Keratinocyte (primary cell): ENCODE measurements at regions not wholly inside any gene's neighbourhood (a gene's known extent, or its start where the extent isn't known, plus 50 kb on each side); places are given as distances from the start of the nearest gene placed in this dataset.
"Not testable (repeated sequence)": the region's sequence is repeated elsewhere in the genome, so short reads cannot be mapped to it uniquely, and the experiment has no call there.

ENCODE experiments used
- CTCF ChIP-seq, 3 experiments: IDR thresholded peaks in 1 of 3; conservative IDR thresholded peaks in 1 of 3; optimal IDR thresholded peaks in 1 of 3; 2 replicates in 2 of 3; 3 replicates in 1 of 3; pipeline versions ENCODE3 to v1.5.1; 2011; ENCODE audit warnings: low read length in 3 of 3, mild to moderate bottlenecking in 3 of 3, moderate library complexity in 2 of 3, control low read depth in 1 of 3, inconsistent platforms in 1 of 3; ENCODE audit not compliant: insufficient read depth in 2 of 3; ENCODE audit errors: extremely low read depth in 1 of 3
- EZH2 ChIP-seq: IDR thresholded peaks from one replicate; pipeline ENCODE4 v1.6.1; 2012; ENCODE audit warnings: inconsistent platforms, mild to moderate bottlenecking, low read length, moderate library complexity

GRCh38 chr11:67793750-67794149 is 119.3 kb upstream of the ALDH3B2 start:
- not testable (repeated sequence) for TF ChIP-seq EZH2; CTCF (optimal IDR thresholded peaks at IDR 0.05 in 1 of 3, IDR thresholded peaks at IDR 0.05 in 1 of 3, conservative IDR thresholded peaks at IDR 0.05 in 1 of 3; ENCODE audit: extremely low read depth in 1 of 3, insufficient read depth in 2 of 3, low read length in 3 of 3)
